H9 (cell line): ENCODE measurements at regions not wholly inside any gene's neighbourhood (a gene's known extent, or its start where the extent isn't known, plus 50 kb on each side); places are given as distances from the start of the nearest gene placed in this dataset.

Source experiments
- DNase-seq: peaks from one replicate; pipeline ENCODE4 v3.0.0-alpha.2; 2017
- H2AFZ ChIP-seq: one replicate; pipeline ENCODE4 v1.6.1; 2013; ENCODE audit warnings: mild to moderate bottlenecking, low read length, control low read depth, moderate library complexity
- H2AK5ac ChIP-seq: 2 replicates; pipeline ENCODE4 v1.6.1; 2013; ENCODE audit warnings: low read length, control low read depth, mixed read lengths; ENCODE audit not compliant: insufficient read length
- H2BK120ac ChIP-seq: one replicate; pipeline ENCODE4 v1.6.1; 2013; ENCODE audit warnings: low read depth, mild to moderate bottlenecking, low read length, control low read depth, inconsistent platforms; ENCODE audit not compliant: poor library complexity, severe bottlenecking
- H2BK12ac ChIP-seq: 2 replicates; pipeline ENCODE4 v1.6.1; 2013; ENCODE audit warnings: low read length, control low read depth, mixed read lengths, low read depth; ENCODE audit not compliant: insufficient read length
- H2BK15ac ChIP-seq: 2 replicates; pipeline ENCODE4 v1.6.1; 2013; ENCODE audit warnings: low read depth, low read length, control low read depth
- H2BK20ac ChIP-seq: one replicate; pipeline ENCODE4 v1.6.1; 2013; ENCODE audit warnings: low read depth, mild to moderate bottlenecking, low read length, control low read depth, inconsistent platforms; ENCODE audit not compliant: poor library complexity, severe bottlenecking
- H2BK5ac ChIP-seq: 2 replicates; pipeline ENCODE4 v1.6.1; 2013; ENCODE audit warnings: low read length, control low read depth, mixed read lengths; ENCODE audit not compliant: insufficient read length
- H3K14ac ChIP-seq: 2 replicates; pipeline ENCODE4 v1.6.1; 2013; ENCODE audit warnings: low read length, control low read depth; ENCODE audit not compliant: insufficient read depth
- H3K18ac ChIP-seq: 2 replicates; pipeline ENCODE4 v1.6.1; 2013; ENCODE audit warnings: low read depth, mild to moderate bottlenecking, mixed read lengths, low read length, control low read depth; ENCODE audit not compliant: insufficient read length
- H3K23ac ChIP-seq: 2 replicates; pipeline ENCODE4 v1.6.1; 2013; ENCODE audit warnings: low read length, control low read depth, mixed read lengths, low read depth; ENCODE audit not compliant: insufficient read length
- H3K23me2 ChIP-seq: 2 replicates; pipeline ENCODE4 v1.6.1; 2013; ENCODE audit warnings: low read depth, mild to moderate bottlenecking, mixed read lengths, low read length, control low read depth; ENCODE audit not compliant: insufficient read length, poor library complexity, severe bottlenecking
- H3K27ac ChIP-seq: 2 replicates; pipeline ENCODE4 v1.5.1; 2013; ENCODE audit warnings: low read length, control low read depth, mixed read lengths, low read depth; ENCODE audit not compliant: insufficient read length
- H3K27me3 ChIP-seq: 2 replicates; pipeline ENCODE4 v1.6.1; 2013; ENCODE audit warnings: low read length, control low read depth, inconsistent platforms; ENCODE audit not compliant: insufficient read depth
- H3K4ac ChIP-seq: 2 replicates; pipeline ENCODE4 v1.6.1; 2013; ENCODE audit warnings: low read depth, mild to moderate bottlenecking, control low read depth, inconsistent platforms, low read length, moderate library complexity
- H3K4me1 ChIP-seq: 2 replicates; pipeline ENCODE4 v1.6.1; 2013; ENCODE audit warnings: low read length, control low read depth, inconsistent platforms; ENCODE audit not compliant: insufficient read depth
- H3K4me2 ChIP-seq: 2 replicates; pipeline ENCODE4 v1.6.1; 2013; ENCODE audit warnings: low read length, control low read depth, mixed read lengths; ENCODE audit not compliant: insufficient read length, insufficient read depth
- H3K56ac ChIP-seq: 2 replicates; pipeline ENCODE4 v1.6.1; 2013; ENCODE audit warnings: low read depth, mild to moderate bottlenecking, mixed read lengths, low read length, control low read depth; ENCODE audit not compliant: insufficient read length
- H3K79me1 ChIP-seq: 2 replicates; pipeline ENCODE4 v1.6.1; 2013; ENCODE audit warnings: low read depth, mild to moderate bottlenecking, moderate library complexity, low read length, control low read depth, inconsistent platforms; ENCODE audit not compliant: insufficient read depth, poor library complexity, severe bottlenecking
- H3K79me2 ChIP-seq: 2 replicates; pipeline ENCODE4 v1.6.1; 2013; ENCODE audit warnings: low read length, control low read depth, inconsistent platforms; ENCODE audit not compliant: insufficient read depth
- H3K9ac ChIP-seq: 2 replicates; pipeline ENCODE4 v1.6.1; 2013; ENCODE audit warnings: low read length, control low read depth, mixed read lengths; ENCODE audit not compliant: insufficient read length; ENCODE audit errors: extremely low read depth
- H3K9me3 ChIP-seq: one replicate; pipeline ENCODE4 v1.6.1; 2013; ENCODE audit warnings: low read depth, low read length, inconsistent platforms; ENCODE audit not compliant: control insufficient read depth
- H3T11ph ChIP-seq: one replicate; pipeline ENCODE4 v1.6.1; 2013; ENCODE audit warnings: mild to moderate bottlenecking, low read length, control low read depth, inconsistent platforms
- H4K20me1 ChIP-seq: one replicate; pipeline ENCODE4 v1.6.1; 2013; ENCODE audit not compliant: control insufficient read depth, insufficient read length, insufficient read depth
- H4K5ac ChIP-seq: 2 replicates; pipeline ENCODE4 v1.6.1; 2013; ENCODE audit warnings: low read depth, mild to moderate bottlenecking, mixed read lengths, low read length, control low read depth; ENCODE audit not compliant: insufficient read length
- H4K8ac ChIP-seq: replicated peaks from 2 replicates; pipeline ENCODE4 v1.6.1; 2013; ENCODE audit warnings: low read length, control low read depth, mixed read lengths, low read depth; ENCODE audit not compliant: insufficient read length
- H4K91ac ChIP-seq: 2 replicates; pipeline ENCODE4 v1.6.1; 2013; ENCODE audit warnings: low read depth, mild to moderate bottlenecking, moderate library complexity, mixed read lengths, low read length, control low read depth; ENCODE audit not compliant: insufficient read length
- H3K27ac Mint-ChIP-seq, 3 experiments: 2 replicates in 2 of 3; 3 replicates in 1 of 3; pipeline ENCODE4 v1.8.0; 2020 to 2021; ENCODE audit warnings: mixed read lengths in 3 of 3, mild to moderate bottlenecking in 1 of 3, moderate library complexity in 1 of 3
- H3K27me3 Mint-ChIP-seq: 2 replicates; pipeline ENCODE4 v1.8.0; 2021; ENCODE audit warnings: low read depth, mild to moderate bottlenecking, moderate library complexity, mixed read lengths
- H3K36me3 Mint-ChIP-seq, 3 experiments: 2 replicates in 2 of 3; 3 replicates in 1 of 3; pipeline ENCODE4 v1.8.0; 2020 to 2021; ENCODE audit warnings: low read depth in 3 of 3, mixed read lengths in 3 of 3; ENCODE audit not compliant: insufficient read depth in 1 of 3
- H3K4me1 Mint-ChIP-seq, 2 experiments: 2 replicates each; pipeline ENCODE4 v1.8.0; 2020; ENCODE audit warnings: mixed read lengths in 2 of 2
- H3K4me3 Mint-ChIP-seq, 2 experiments: 2 replicates in 1 of 2; 3 replicates in 1 of 2; pipeline ENCODE4 v1.8.0; 2020 to 2021; ENCODE audit warnings: mild to moderate bottlenecking in 2 of 2, mixed read lengths in 2 of 2, moderate library complexity in 1 of 2
- H3K9me3 Mint-ChIP-seq, 2 experiments: 2 replicates in 1 of 2; 3 replicates in 1 of 2; pipeline ENCODE4 v1.8.0; 2020; ENCODE audit warnings: mild to moderate bottlenecking in 2 of 2, mixed read lengths in 2 of 2, moderate library complexity in 1 of 2
- CTCF ChIP-seq: fragments of 200-600 bp; sonication (generic); conservative IDR thresholded peaks from 3 replicates; pipeline ENCODE4 v1.8.0; 2021; ENCODE audit warnings: antibody characterized with exemption, mild to moderate bottlenecking
- WGBS: extraction: QIAGEN DNeasy Blood & Tissue Kit; methylation state at CpG from one replicate; pipeline ENCODE4 v1.1.7; 2013; ENCODE audit warnings: missing lambda C conversion rate, low lambda C conversion rate, mixed read lengths; ENCODE audit not compliant: insufficient read length; ENCODE audit errors: extremely low coverage; 5-methylcytosine and 5-hydroxymethylcytosine counted together

- H3K27ac Mint-ChIP-seq: no peak overlapping the region
Measured at GRCh38 chr12:111242184-111242583, 126.7 kb downstream of the PHETA1 start.

More at GRCh38 chr12:111242184-111242583, 126.7 kb downstream of the PHETA1 start:
- TF ChIP-seq CTCF: no peak
- Histone ChIP-seq H3K18ac (no peak overlapping the region), H3K56ac (no peak overlapping the region), H3K27ac (no peak overlapping the region), H2BK15ac (no peak overlapping the region), H4K91ac (no peak overlapping the region), H3K4me2 (no peak overlapping the region), H2AK5ac (no peak overlapping the region), H2BK5ac (no peak overlapping the region), H3K23me2 (no peaks in the 10 kb centered on the region), H2BK20ac (no peak overlapping the region), H3K23ac (no peak overlapping the region), H3K27me3 (no peaks in the 10 kb centered on the region), H3K4me1 (no peaks in the 10 kb centered on the region), H2BK12ac (no peak overlapping the region), H4K8ac (no peak overlapping the region), H3K14ac (no peak overlapping the region), H3K79me1 (no peaks in the 10 kb centered on the region), H4K20me1 (no peaks in the 10 kb centered on the region), H3K9me3 (no peaks in the 10 kb centered on the region), H3K79me2 (no peaks in the 10 kb centered on the region), H3K9ac (no peak overlapping the region), H3K4ac (no peak overlapping the region), H2BK120ac (no peak overlapping the region), H3T11ph (no peak overlapping the region), H4K5ac (no peak overlapping the region), H2AFZ (no peak overlapping the region)
- Mint-ChIP-seq H3K27me3 (peaks cover 3% of the 10 kb centered on the region), H3K9me3 (peaks cover 2 to 12% of the 10 kb centered on the region in 2 experiments; a peak in 4 of 5 replicates), H3K36me3 (peaks cover 0 to 5% (median 3%) of the 10 kb centered on the region in 3 experiments; a peak in 2 of 7 replicates), H3K4me1 (no peaks in the 10 kb centered on the region), H3K4me3 (no peak overlapping the region)
- DNase-seq: no peak
- WGBS: no CpG with 5 or more reads among the region's 7 CpGs
